Liver (tissue), 3 donors: ENCODE measurements at regions not wholly inside any gene's neighbourhood (a gene's known extent, or its start where the extent isn't known, plus 50 kb on each side); places are given as distances from the start of the nearest gene placed in this dataset.

Experiments
- EGR1 ChIP-seq, 2 donors: IDR thresholded peaks; 2 replicates each; pipeline ENCODE4 v1.6.1; 2016 to 2018; ENCODE audit warnings: antibody characterized with exemption in 2 of 2, low read depth in 2 of 2
- GABPA ChIP-seq, 2 donors: IDR thresholded peaks in 1 of 2; conservative IDR thresholded peaks in 1 of 2; 2 replicates each; pipeline ENCODE4 v1.6.1; 2016; ENCODE audit warnings: antibody characterized with exemption in 2 of 2, mild to moderate bottlenecking in 1 of 2, moderate library complexity in 1 of 2
- HNF4G ChIP-seq: IDR thresholded peaks from 2 replicates; pipeline ENCODE4 v1.6.1; 2016; ENCODE audit warnings: antibody characterized with exemption
- JUND ChIP-seq, 2 donors: IDR thresholded peaks; 2 replicates each; pipeline ENCODE4 v1.6.1; 2016; ENCODE audit warnings: antibody characterized with exemption in 2 of 2
- REST ChIP-seq: IDR thresholded peaks from 2 replicates; pipeline ENCODE4 v1.6.1; 2016; ENCODE audit warnings: antibody characterized with exemption, mild to moderate bottlenecking
- SP1 ChIP-seq: IDR thresholded peaks from 2 replicates; pipeline ENCODE4 v1.6.1; 2018; ENCODE audit warnings: antibody characterized with exemption, mild to moderate bottlenecking
- YY1 ChIP-seq: IDR thresholded peaks from 2 replicates; pipeline ENCODE4 v1.6.1; 2016; ENCODE audit warnings: antibody characterized with exemption, mild to moderate bottlenecking
- TF ChIP-seq, protein P1 (sequence below): fragments of 150-350 bp; IDR thresholded peaks from 2 replicates; pipeline ENCODE4 v1.5.1; 2017; ENCODE audit warnings: improper control_type of control experiment, low read depth, low read length; ENCODE audit not compliant: missing input control
- donor health status: healthy.
- donor health status: healthy.

DNA sequence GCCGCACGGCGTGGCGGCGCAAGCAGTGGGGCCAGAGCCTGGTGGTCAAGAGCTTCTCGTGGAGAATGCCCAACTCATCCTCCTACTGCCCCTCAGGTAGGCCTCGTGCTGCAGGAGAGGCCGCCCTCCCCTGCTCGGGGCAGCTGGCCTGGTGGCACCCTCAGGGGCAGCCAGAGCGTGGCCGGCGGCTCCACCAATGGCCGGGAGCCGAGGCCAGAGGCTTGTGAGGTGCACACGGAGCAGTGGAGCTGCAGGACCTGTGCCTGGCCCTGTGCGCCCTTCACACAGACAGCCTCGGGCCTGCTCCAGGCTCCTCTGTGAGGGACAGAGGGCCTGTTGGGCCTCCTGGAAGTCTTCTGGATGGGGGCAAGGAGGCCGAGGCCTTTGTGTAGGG lies 85.5 kb downstream of the NPIPB11 start:
- TF ChIP-seq REST (no peak), SP1 (no peak), GABPA (IDR thresholded peaks at IDR 0.05 in 1 of 2, conservative IDR thresholded peaks at IDR 0.05 in 1 of 2) (no peak), HNF4G (no peak), EGR1 (IDR thresholded peaks at IDR 0.05; ENCODE audit: low read depth in 2 of 2) (no peak), JUND (IDR thresholded peaks at IDR 0.05) (no peak), YY1 (no peak)
- TF ChIP-seq, protein P1, sequence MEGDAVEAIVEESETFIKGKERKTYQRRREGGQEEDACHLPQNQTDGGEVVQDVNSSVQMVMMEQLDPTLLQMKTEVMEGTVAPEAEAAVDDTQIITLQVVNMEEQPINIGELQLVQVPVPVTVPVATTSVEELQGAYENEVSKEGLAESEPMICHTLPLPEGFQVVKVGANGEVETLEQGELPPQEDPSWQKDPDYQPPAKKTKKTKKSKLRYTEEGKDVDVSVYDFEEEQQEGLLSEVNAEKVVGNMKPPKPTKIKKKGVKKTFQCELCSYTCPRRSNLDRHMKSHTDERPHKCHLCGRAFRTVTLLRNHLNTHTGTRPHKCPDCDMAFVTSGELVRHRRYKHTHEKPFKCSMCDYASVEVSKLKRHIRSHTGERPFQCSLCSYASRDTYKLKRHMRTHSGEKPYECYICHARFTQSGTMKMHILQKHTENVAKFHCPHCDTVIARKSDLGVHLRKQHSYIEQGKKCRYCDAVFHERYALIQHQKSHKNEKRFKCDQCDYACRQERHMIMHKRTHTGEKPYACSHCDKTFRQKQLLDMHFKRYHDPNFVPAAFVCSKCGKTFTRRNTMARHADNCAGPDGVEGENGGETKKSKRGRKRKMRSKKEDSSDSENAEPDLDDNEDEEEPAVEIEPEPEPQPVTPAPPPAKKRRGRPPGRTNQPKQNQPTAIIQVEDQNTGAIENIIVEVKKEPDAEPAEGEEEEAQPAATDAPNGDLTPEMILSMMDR, result no peak
